DND-41 (cell line): ENCODE measurements at regions not wholly inside any gene's neighbourhood (a gene's known extent, or its start where the extent isn't known, plus 50 kb on each side); places are given as distances from the start of the nearest gene placed in this dataset.

Source experiments
- ATAC-seq: fragments of 200-7000 bp; cut with Tn5 transposase; 3 replicates; pipeline ENCODE4 v1.9.1; 2021; ENCODE audit warnings: low read depth; ENCODE audit not compliant: insufficient read depth
- DNase-seq: peaks from one replicate; pipeline ENCODE4 v3.0.0-alpha.2; 2020
- H2AFZ ChIP-seq: 2 replicates; pipeline ENCODE4 v1.6.0; 2012; ENCODE audit warnings: low read depth, low read length
- H3K27ac ChIP-seq: 2 replicates; pipeline ENCODE4 v1.5.1; 2012; ENCODE audit warnings: low read length, inconsistent platforms
- H3K27me3 ChIP-seq: fragments of 200-600 bp; sonication (generic); 2 replicates; pipeline ENCODE4 v1.6.0; 2012; ENCODE audit warnings: low read length, mild to moderate bottlenecking, inconsistent platforms; ENCODE audit not compliant: insufficient read depth, poor library complexity
- H3K36me3 ChIP-seq: 2 replicates; pipeline ENCODE4 v1.5.1; 2012; ENCODE audit warnings: low read length, inconsistent platforms; ENCODE audit not compliant: insufficient read depth
- H3K4me1 ChIP-seq: 2 replicates; pipeline ENCODE4 v1.5.1; 2012; ENCODE audit warnings: mild to moderate bottlenecking, low read length; ENCODE audit not compliant: insufficient read depth
- H3K4me2 ChIP-seq: 2 replicates; pipeline ENCODE4 v1.6.0; 2012; ENCODE audit warnings: mild to moderate bottlenecking, moderate library complexity, low read length, inconsistent platforms; ENCODE audit not compliant: insufficient read depth
- H3K4me3 ChIP-seq, 2 experiments: fragments of 200-600 bp in 1 of 2; shearing (Covaris generic) in 1 of 2; 2 replicates each; pipeline ENCODE4 v1.5.1; 2012 to 2016; ENCODE audit warnings: inconsistent platforms in 2 of 2, low read length in 2 of 2, mild to moderate bottlenecking in 2 of 2, low read depth in 1 of 2, moderate library complexity in 1 of 2
- H3K79me2 ChIP-seq: 2 replicates; pipeline ENCODE4 v1.6.0; 2012; ENCODE audit warnings: low read length, inconsistent platforms; ENCODE audit not compliant: insufficient read depth
- H3K9ac ChIP-seq: 2 replicates; pipeline ENCODE4 v1.6.0; 2012; ENCODE audit warnings: low read depth, mild to moderate bottlenecking, inconsistent platforms, low read length, moderate library complexity
- H3K9me3 ChIP-seq: 2 replicates; pipeline ENCODE4 v1.5.1; 2012; ENCODE audit warnings: low read length, moderate library complexity, mild to moderate bottlenecking, inconsistent platforms; ENCODE audit not compliant: insufficient read depth, severe bottlenecking
- H4K20me1 ChIP-seq: 2 replicates; pipeline ENCODE4 v1.6.0; 2012; ENCODE audit warnings: low read length; ENCODE audit not compliant: insufficient read depth
- CTCF ChIP-seq: IDR thresholded peaks from 2 replicates; pipeline ENCODE4 v1.5.1; 2012; ENCODE audit warnings: borderline replicate concordance, low read length, moderate library complexity, mild to moderate bottlenecking; ENCODE audit not compliant: poor library complexity, severe bottlenecking; ENCODE audit errors: extremely low read depth
- EZH2 ChIP-seq: IDR thresholded peaks from 3 replicates; pipeline ENCODE4 v1.6.1; 2012; ENCODE audit warnings: borderline replicate concordance, low read depth, mild to moderate bottlenecking, moderate library complexity, low read length, inconsistent platforms; ENCODE audit not compliant: severe bottlenecking

GRCh38 chr7:51477323-51477722, 160.7 kb upstream of the COBL start:
- Histone ChIP-seq H3K9ac (no peak overlapping the region), H3K27ac (no peak overlapping the region), H3K9me3 (no peaks in the 10 kb centered on the region), H3K4me3 (no peak overlapping the region), H3K4me1 (no peaks in the 10 kb centered on the region), H3K4me2 (no peak overlapping the region), H3K36me3 (no peaks in the 10 kb centered on the region), H3K79me2 (no peaks in the 10 kb centered on the region), H3K27me3 (no peaks in the 10 kb centered on the region), H4K20me1 (no peaks in the 10 kb centered on the region), H2AFZ (no peak overlapping the region)
- ATAC-seq (no peak), DNase-seq (no peak)
- no peak for TF ChIP-seq EZH2
- TF ChIP-seq CTCF: no peak

- no peak for TF ChIP-seq CTCF
- no peak for TF ChIP-seq EZH2
- Histone ChIP-seq H3K9ac (no peak overlapping the region), H3K4me2 (no peak overlapping the region), H4K20me1 (no peaks in the 10 kb centered on the region), H3K27me3 (no peaks in the 10 kb centered on the region), H3K36me3 (no peaks in the 10 kb centered on the region), H3K9me3 (no peaks in the 10 kb centered on the region), H2AFZ (no peak overlapping the region), H3K79me2 (no peaks in the 10 kb centered on the region), H3K4me3 (no peak overlapping the region), H3K27ac (no peak overlapping the region), H3K4me1 (no peaks in the 10 kb centered on the region)
- DNase-seq (no peak), ATAC-seq (no peak)
Observed at GRCh38 chr7:51476026-51476425, 159.4 kb upstream of the COBL start.

GRCh38 chr7:51472873-51473272, 156.3 kb upstream of the COBL start:
- Histone ChIP-seq H3K27me3 (no peaks in the 10 kb centered on the region), H3K9ac (no peak overlapping the region), H2AFZ (no peak overlapping the region), H3K4me2 (no peak overlapping the region), H3K36me3 (no peaks in the 10 kb centered on the region), H3K27ac (no peak overlapping the region), H4K20me1 (no peaks in the 10 kb centered on the region), H3K9me3 (no peaks in the 10 kb centered on the region), H3K4me3 (no peak overlapping the region), H3K4me1 (peaks cover 1% of the 10 kb centered on the region; the same call in 1 of the 2 replicates), H3K79me2 (no peaks in the 10 kb centered on the region)
- TF ChIP-seq EZH2: no peak
- TF ChIP-seq CTCF: no peak
- DNase-seq (no peak), ATAC-seq (no peak)

GRCh38 chr7:51471981-51472296, 155.3 kb upstream of the COBL start:
- Histone ChIP-seq H4K20me1 (no peaks in the 10 kb centered on the region), H3K4me1 (peaks cover 8% of the 10 kb centered on the region; the same call in 1 of the 2 replicates), H3K36me3 (no peaks in the 10 kb centered on the region), H3K4me2 (no peak overlapping the region), H2AFZ (peak overlapping the region; percentile 17; the same call in 1 of the 2 replicates), H3K9ac (no peak overlapping the region), H3K27ac (no peak overlapping the region), H3K27me3 (no peaks in the 10 kb centered on the region), H3K79me2 (no peaks in the 10 kb centered on the region), H3K9me3 (no peaks in the 10 kb centered on the region), H3K4me3 (no peak overlapping the region)
- no peak for ATAC-seq
- TF ChIP-seq CTCF (no peak), EZH2 (no peak)
- no peak for DNase-seq
